ENCODE measurements at regions not wholly inside any gene's neighbourhood (a gene's known extent, or its start where the extent isn't known, plus 50 kb on each side); places are given as distances from the start of the nearest gene placed in this dataset.

- in situ Hi-C loops (cut with MboI; ENCODE audit: low sequenced_read_pairs): no loop called here
Measured at GRCh38 chr13:50345804-50346203, 330.6 kb downstream of the KCNRG start.

GRCh38 chr13:50348371-50348770, 333.1 kb downstream of the KCNRG start:
- in situ Hi-C loops (cut with MboI; ENCODE audit: low sequenced_read_pairs): no loop called here

DNA sequence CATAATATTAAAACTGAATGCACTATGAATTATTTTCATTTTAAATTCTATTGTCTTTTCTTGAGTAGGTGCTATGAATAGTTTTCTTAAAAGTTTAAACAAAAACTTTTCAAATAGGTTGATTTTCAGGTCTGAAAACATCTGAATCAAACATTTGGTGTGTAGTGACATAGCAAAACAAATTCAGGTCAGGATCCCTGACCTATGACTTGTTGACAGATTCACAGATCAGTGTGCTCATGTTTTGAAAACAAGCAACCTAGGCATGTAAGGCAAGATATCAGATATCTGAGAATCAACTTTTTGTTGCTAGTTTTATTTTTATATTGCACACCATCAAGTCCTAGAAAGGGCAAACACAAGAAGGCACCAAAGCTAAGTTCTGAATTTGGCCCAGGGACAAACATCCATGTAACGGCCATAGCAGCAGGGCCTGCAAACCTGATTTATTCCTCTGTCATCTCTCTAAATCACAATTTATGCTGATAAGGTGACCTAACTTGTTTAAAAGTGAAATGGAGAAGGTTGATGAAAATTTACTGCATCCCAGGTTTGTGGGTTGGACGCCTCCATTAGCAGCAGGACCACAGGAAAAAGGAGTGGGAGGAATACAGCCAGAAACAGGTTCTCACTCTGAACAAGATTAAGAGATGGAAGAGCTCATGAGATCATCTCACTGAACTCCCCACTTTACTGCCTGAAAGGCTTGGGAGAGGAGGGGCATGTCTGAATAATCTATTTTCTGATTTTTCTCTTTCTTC, 337.7 kb downstream of the KCNRG start:
- in situ Hi-C loops (cut with MboI; ENCODE audit: low sequenced_read_pairs): no loop called here

DNA sequence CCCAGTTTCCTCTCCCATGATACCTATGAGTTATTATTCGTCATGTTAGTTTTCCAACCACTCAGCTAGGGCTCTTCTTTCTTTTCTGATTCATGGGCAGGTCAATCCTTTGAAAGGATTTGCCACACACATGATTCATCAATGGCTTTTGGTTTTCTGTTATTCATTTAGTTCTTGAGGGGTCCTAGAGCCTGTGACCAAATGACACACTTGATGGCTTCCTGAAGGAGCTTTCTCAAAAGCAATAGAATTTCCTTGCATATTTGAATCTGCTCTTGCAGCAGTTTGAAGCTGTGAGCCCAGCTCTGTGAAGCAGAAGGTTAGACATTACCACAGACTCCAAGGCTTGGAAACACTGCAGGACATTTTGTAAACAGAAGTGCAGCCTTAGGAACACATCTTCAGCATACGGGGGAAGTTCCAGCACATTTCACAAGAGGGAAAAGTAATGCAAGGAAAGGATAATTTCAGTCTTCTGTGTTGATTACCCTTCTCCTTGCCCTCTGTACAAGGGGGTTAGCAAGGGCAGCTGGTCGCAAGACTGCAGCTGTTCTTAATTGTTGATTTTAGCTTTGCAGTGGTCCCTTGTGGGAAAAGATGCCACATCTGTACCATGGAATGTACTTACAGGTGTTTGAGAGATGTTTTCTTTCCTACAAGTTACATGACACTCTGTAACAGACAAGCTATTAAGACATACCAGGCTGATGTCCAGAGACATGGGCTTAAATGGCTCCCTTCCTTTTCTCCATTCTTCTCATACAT, 338.6 kb downstream of the KCNRG start:
- in situ Hi-C loops (cut with MboI; ENCODE audit: low sequenced_read_pairs): no loop called here

DNA sequence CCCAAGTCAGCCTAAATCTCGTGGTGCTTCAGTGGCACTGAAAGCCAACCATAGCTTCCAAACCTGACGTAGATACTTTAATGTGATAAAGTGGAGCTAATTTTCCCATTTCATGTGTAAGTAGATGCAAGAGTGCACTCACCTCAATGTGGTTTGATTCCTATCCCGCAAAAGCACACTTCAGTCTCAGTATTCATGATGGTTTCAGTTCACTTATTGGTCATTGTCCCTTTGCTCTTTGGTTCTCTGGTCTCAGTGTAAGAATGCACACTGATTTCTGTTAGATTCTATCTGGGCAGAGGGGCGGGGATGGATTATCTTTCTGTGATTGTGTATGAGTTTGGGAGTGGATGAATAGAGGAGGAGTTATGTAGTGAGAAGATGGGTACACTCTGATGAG, 340.6 kb downstream of the KCNRG start:
- in situ Hi-C loops (cut with MboI; ENCODE audit: low sequenced_read_pairs): no loop called here

DNA sequence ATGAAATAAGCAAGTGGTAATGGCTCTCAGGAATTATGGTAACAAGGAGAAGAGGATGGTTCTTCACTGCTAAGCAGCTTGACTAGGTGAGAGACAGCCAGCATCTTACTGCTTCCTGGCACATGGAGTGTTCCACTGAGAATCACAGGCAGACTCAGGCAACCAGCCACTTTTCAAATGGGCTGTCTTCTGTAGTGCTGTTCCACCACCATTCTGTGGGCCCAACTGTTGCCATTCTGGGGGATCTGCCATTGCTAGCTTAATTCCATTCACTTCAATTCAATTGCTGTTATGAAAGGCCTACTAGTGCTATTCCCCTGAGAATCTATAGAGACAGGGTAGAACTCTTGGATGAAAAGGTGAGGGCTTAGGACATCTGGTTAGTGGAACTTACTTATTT, 341.9 kb downstream of the KCNRG start:
- in situ Hi-C loops (cut with MboI; ENCODE audit: low sequenced_read_pairs): no loop called here

- in situ Hi-C loops (cut with MboI; ENCODE audit: low sequenced_read_pairs): no loop called here
Measured at GRCh38 chr13:50357586-50358118, 342.4 kb downstream of the KCNRG start.

DNA sequence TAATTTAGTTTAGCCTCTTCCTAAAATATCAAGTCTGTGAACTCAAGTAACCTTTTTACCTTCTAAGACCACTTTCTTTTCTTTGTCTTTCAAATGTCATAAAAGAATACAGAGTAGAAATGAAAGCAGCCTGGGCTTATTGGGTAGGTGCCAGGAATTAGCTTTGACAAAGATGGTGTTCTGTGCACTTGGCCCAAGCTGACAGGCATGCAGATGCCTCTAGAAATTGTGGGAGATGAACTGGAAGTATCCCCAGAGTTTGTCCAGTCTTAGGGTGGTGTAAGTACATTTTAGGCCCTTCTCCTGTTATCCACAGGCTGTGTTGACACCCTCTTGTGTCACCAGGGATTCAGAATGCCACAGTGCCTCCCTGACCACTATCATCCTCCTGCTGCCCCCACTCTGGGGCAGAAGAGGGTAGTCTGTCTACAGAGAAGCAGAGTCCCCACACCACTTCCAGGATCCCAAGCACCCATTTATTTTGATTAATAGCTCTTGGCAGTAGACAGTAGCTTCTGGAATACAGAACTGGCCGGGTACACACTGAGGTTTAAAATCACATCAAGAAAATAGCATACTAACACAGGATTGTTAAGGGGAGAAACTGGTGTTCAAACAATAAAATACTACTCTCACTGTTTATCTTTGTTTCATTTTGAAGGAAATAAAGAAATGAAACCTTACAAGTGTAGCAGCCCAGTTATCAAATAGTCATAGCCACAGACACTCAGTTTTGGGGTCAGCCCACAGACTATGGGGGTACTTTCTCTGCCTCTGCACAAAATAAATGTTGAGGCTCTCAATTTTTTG, 343.2 kb downstream of the KCNRG start:
- in situ Hi-C loops (cut with MboI; ENCODE audit: low sequenced_read_pairs): no loop called here

GRCh38 chr13:50359041-50359367, 343.8 kb downstream of the KCNRG start:
- in situ Hi-C loops (cut with MboI; ENCODE audit: low sequenced_read_pairs): no loop called here

DNA sequence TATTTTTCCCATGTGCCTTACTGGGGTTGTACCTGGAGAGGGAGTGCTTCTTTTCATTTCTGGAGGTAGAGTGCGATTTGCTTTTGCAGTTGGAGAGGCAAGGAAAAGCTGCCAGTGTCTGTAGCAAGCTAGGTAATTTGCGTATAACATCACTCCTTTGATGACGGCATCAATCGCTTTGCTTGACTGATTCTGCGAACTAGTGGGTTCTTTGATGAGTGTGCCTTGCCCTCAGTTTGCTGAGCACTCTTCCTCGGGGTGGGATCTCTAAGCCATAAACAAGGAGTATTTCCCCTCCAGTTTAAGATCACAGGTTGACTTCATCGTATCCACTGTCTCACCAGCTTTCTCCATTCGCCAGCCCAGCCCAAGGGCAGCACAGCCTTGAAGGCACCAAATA, 344.5 kb downstream of the KCNRG start:
- in situ Hi-C loops (cut with MboI; ENCODE audit: low sequenced_read_pairs): no loop called here

GRCh38 chr13:50360637-50361036, 345.4 kb downstream of the KCNRG start:
- in situ Hi-C loops (cut with MboI; ENCODE audit: low sequenced_read_pairs): no loop called here

DNA sequence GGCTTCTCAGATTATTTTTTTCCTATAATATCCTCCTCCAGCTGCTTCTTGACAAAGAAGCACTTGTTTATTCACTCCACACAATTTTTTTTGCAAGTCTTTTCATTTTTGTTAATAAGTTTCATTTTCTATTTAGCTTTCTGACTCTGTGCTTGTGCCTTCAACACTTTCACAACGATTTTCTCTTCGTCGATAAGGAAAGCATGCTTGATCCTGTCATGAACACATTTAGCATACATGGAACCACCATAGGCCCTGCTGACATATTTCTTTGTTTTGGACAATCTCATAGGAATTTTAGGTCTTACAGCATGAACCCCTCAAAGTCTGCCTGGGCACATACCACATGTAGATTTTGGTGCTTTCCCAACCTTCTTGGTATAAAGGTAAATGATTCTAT, 346.0 kb downstream of the KCNRG start:
- in situ Hi-C loops (cut with MboI; ENCODE audit: low sequenced_read_pairs): no loop called here

DNA sequence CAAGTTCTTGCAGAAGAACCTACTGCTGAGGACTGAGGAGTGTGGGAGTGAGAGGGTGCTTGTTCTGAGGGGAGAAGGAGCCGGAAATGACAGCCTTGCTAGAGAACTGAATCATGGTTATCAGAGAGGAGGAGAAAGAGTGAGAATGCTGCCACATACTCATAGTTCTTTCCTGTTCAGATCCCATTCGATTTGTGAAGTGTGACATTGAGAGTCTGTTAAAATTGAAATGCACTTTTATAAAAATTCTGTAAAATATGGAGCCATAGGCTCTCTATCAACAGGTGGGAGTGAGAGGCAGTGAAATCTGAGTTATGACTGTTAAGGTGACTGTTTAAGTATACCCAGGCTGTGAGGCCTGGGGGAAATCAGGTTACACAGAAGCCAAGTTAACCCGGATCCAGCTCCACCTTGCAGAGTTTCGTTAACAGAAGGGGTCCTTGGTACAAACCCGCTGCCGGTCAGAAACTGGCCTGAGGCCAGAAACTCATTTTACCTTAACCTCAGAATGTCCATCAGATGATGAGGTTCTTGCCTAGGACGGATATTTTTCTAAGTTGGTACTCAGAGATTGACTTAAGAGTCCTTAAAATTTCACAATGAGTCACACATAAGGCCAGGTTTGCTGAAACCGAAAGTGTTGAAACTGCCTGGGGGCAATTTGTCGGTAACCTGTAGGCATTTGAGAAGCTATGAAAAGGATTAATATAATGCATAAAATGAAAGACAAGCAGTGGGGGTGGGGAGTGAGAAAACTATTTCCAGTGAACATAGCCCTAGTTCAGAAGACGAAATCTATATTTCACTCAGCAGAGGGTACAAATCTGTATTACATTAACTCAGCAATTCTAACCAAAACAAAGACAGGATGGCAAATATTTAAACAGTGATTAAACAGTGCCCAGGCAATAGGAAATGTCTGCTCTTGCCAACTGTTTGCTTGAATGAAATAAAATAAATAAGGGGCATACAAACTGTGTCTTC, 350.5 kb downstream of the KCNRG start:
- in situ Hi-C loops (cut with MboI; ENCODE audit: low sequenced_read_pairs): no loop called here

DNA sequence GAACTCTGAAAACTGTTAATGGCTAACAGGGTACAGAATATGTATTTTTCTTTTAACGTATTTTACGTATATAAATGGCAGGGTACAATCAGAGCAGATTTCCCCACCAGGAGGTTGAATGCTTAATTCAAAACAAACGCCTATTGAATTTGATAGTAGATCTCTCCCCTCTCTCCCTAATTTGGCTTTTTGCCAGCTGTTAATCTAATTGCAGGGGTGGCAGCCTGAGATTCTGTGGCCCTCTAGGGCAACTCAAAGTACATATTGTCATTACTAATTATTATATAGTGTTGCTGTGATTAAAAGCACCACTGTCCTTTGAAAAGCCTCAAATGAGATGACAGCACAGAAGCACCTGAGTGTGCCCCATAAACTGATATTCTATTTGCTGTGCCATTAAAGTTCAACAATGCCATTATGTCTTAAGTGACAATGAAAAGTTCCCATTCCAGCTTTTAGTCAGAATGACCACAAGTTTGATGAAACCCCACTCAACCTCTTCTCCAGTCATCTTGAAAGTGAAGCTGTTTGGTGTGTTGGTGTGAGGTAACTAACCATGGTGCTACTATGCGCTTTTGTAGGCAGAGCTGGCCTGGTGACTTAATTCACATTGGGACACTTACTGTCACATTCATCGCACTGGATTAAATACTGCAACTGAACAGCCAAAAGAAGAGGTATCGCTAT, 351.4 kb downstream of the KCNRG start:
- in situ Hi-C loops (cut with MboI; ENCODE audit: low sequenced_read_pairs): no loop called here

DNA sequence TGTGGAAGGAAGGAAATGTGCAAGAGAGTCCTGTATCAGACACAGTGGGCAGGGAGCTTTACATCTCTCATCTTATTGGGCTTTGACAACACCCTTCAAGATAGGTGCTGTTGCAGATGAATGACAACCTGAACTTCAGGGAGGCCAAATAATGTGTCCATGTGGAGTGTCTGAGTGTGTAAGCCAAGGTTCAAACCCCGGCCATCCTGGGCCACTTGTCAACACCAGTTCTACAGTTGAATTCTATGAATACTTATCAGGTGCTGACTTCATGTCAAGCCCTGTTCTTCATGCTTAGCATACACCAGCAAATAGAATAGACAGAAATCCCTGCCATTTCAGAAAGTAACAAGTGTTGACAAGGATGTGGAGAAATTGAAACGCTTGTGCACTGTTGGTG, 354.4 kb downstream of the KCNRG start:
- in situ Hi-C loops (cut with MboI; ENCODE audit: low sequenced_read_pairs): no loop called here

DNA sequence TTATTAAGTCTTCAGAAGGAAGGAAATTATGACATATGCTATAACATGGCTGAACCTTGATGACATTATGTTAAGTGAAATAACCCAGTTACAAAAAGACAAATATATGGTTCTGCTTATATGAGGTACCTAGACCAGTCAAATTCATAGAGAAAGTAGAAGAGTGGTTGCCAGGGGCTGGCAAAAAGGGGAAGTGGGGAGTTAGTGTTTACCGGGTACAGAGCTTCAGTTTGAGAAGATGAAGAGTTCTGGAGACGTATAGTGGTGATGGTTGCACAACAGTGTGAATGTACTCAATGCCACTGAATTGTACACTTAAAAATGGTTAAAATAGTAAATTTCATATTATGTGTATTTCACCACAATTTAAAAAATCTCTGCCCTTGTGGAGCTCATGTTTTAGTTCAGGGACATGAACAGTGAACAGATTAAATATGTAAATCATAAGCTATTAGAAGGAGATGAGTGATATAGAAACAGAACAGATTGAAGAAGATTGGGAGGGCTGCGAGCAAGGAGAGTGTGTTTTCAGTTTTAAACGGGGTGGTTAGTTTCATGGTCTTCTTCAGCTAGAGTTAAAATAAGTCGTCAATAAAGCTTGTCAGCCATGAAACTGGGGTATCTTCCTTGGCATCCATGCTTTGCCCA, 355.2 kb downstream of the KCNRG start:
- in situ Hi-C loops (cut with MboI; ENCODE audit: low sequenced_read_pairs): no loop called here

GRCh38 chr13:50374517-50374916, 359.3 kb downstream of the KCNRG start:
- in situ Hi-C loops (cut with MboI; ENCODE audit: low sequenced_read_pairs): no loop called here

DNA sequence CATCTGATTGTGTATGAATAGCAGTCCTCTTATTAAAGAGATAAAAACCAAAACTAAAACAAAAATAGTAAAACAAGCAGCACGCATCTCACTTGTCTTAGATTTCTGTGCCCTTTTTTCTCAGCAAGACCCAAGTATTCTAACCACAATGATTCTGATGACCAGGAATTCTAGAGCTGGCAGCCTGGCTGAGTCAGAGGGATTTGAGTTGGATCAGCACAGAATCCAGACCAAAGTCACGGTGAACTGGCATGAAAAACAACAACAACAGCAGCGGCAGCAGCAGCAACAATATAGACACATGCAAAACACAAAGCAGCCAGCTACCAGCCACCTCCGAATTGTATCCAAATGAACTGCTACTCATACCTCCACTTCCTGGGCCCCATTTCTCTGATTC, 360.5 kb downstream of the KCNRG start:
- in situ Hi-C loops (cut with MboI; ENCODE audit: low sequenced_read_pairs): no loop called here

DNA sequence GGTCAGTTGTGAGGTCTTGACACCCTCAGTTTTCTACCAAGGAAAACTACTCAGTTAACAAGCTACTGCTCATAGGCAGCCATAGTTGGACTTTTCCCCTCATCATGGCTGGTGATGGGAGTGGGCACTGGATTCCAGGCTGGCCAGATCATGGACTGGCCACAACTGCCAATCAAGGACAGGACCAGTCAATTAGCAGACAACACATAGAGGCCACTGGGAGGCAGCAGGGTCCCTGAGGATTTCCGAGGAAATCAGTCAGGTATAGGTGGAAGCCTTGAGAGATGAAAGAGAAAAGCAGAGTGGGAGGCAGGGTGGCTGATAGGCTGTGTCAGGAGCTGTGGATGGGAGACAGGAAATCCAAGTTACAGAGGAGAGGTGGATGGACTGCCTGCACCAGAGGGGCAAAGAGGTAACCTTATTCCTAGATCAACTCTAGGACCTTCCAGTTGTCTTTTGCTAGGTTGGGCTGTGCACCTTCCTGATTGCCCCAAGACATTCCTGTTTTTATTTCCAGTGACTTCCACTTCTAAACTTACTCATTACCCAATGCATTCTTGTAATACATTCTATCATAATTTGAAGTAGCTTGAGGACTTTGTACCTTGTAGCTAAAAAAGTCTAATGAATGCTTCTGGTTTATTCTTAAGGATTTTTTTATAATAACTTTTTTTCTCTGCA, 361.8 kb downstream of the KCNRG start:
- in situ Hi-C loops (cut with MboI; ENCODE audit: low sequenced_read_pairs): no loop called here

Measured in HL-60/S4 (cell line).